Calu3 (cell line): ENCODE measurements at regions not wholly inside any gene's neighbourhood (a gene's known extent, or its start where the extent isn't known, plus 50 kb on each side); places are given as distances from the start of the nearest gene placed in this dataset.

Experiments used
- BruUV-seq: library from RNA; stranded (reverse); fragments of 400-500 nt; replicated peaks from 2 replicates; lab custom pipeline; 2021; lab: Mats Ljungman, UMichigan
- CTCF ChIA-PET: fragments of 300-600 bp; sonication (Branson Sonifier 250); formaldehyde crosslinking; loops from one replicate; lab custom pipeline; 2022; ENCODE audit warnings: antibody characterized with exemption; lab: Charles Lee
- DNase-seq: peaks from one replicate; pipeline ENCODE4 v3.0.0; 2022
- H3K27ac Mint-ChIP-seq: one replicate; pipeline ENCODE4 v1.8.0; 2022; ENCODE audit warnings: mixed read lengths; ENCODE audit not compliant: unreplicated experiment
- H3K27me3 Mint-ChIP-seq: one replicate; pipeline ENCODE4 v1.8.0; 2022; ENCODE audit warnings: mixed read lengths; ENCODE audit not compliant: unreplicated experiment
- H3K36me3 Mint-ChIP-seq: one replicate; pipeline ENCODE4 v1.8.0; 2022; ENCODE audit warnings: mild to moderate bottlenecking, moderate library complexity, mixed read lengths; ENCODE audit not compliant: insufficient read depth, unreplicated experiment
- H3K4me1 Mint-ChIP-seq: one replicate; pipeline ENCODE4 v1.8.0; 2022; ENCODE audit warnings: mild to moderate bottlenecking, low read depth, mixed read lengths; ENCODE audit not compliant: unreplicated experiment
- H3K4me3 Mint-ChIP-seq: one replicate; pipeline ENCODE4 v1.8.0; 2022; ENCODE audit warnings: mild to moderate bottlenecking, low read depth, moderate library complexity, mixed read lengths; ENCODE audit not compliant: unreplicated experiment
- H3K9me3 Mint-ChIP-seq: one replicate; pipeline ENCODE4 v1.8.0; 2022; ENCODE audit warnings: low read depth, mixed read lengths; ENCODE audit not compliant: unreplicated experiment
- CTCF ChIP-seq: fragments of 200-600 bp; IDR thresholded peaks from one replicate; pipeline ENCODE4 v1.8.0; 2022; ENCODE audit warnings: antibody characterized with exemption; ENCODE audit not compliant: unreplicated experiment
- intact Hi-C: fragments of 100-400 bp; cut with micrococcal nuclease; formaldehyde crosslinking; loops from one replicate; pipeline ENCODE4 v1.10.0; 2022; ENCODE audit not compliant: unreplicated experiment

DNA sequence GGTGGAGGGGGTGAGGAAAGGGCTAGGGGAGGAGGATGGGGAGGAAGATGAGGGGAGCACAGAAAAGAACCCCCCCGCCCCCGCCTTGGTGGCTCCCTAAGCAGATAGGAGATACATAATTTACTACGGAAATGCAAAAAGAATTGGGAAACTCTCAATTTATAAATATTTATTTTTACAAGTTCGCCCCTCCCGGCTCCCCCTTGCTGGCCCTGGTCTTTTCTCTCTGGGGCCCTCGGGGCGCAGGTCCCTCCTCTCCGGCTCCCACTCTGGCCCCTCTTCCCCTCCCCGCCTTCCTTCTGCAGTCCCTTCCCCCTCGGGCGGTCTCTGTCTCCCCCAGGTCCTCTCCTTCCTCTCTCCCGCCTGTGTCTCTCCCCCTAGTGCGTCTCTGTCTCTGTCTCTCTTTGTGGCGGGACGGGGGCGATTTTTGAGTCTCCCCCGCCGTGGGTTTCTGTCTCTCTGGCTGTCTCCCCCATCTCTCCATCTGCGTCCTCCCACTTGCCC lies 173.6 kb upstream of the IER5L start:
- H3K9me3 Mint-ChIP-seq = no peaks in the 10 kb centered on the region
- H3K4me3 Mint-ChIP-seq = no peak overlapping the region
- no peak overlapping the region for H3K27ac Mint-ChIP-seq
- CTCF ChIA-PET = no interaction called here
- no peak for TF ChIP-seq CTCF
- no peaks in the 10 kb centered on the region for H3K36me3 Mint-ChIP-seq
- intact Hi-C loops = no loop called here
- H3K4me1 Mint-ChIP-seq = no peaks in the 10 kb centered on the region
- DNase-seq = no peak
- BruUV-seq = no TSS peak
- H3K27me3 Mint-ChIP-seq = no peaks in the 10 kb centered on the region

GRCh38 chr9:129351058-129351641 lies 173.1 kb upstream of the IER5L start:
- TF ChIP-seq CTCF = no peak
- H3K27me3 Mint-ChIP-seq = no peaks in the 10 kb centered on the region
- H3K9me3 Mint-ChIP-seq = no peaks in the 10 kb centered on the region
- intact Hi-C loops = no loop called here
- H3K4me1 Mint-ChIP-seq = no peaks in the 10 kb centered on the region
- H3K27ac Mint-ChIP-seq = no peak overlapping the region
- H3K36me3 Mint-ChIP-seq = no peaks in the 10 kb centered on the region
- CTCF ChIA-PET = no interaction called here
- H3K4me3 Mint-ChIP-seq = no peak overlapping the region
- no peak for DNase-seq
- BruUV-seq = no TSS peak

- Mint-ChIP-seq H3K4me3 (no peak overlapping the region), H3K27me3 (no peaks in the 10 kb centered on the region), H3K36me3 (no peaks in the 10 kb centered on the region), H3K9me3 (no peaks in the 10 kb centered on the region), H3K4me1 (no peaks in the 10 kb centered on the region), H3K27ac (no peak overlapping the region)
- no TSS peak for BruUV-seq
- intact Hi-C loops = no loop called here
- TF ChIP-seq CTCF = no peak
- DNase-seq = no peak
- CTCF ChIA-PET = no interaction called here
Measured at GRCh38 chr9:129350143-129350935, 172.3 kb upstream of the IER5L start.

DNA sequence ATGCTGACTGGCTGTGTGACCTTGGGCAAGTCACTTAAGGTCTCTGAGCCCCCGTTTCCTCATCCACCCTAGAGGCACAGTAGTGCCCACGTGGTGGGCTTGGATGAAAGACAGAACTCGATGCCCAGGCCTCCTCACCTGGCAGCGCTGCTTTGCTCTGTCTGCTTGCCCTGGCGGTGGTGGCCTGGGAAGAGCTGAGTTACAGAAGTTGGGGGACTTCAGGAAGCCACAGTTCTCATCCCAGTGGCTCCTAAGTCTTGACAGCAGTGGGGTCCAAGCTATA lies 171.5 kb upstream of the IER5L start:
- CTCF ChIA-PET = no interaction called here
- no peaks in the 10 kb centered on the region for H3K27me3 Mint-ChIP-seq
- BruUV-seq = no TSS peak
- H3K36me3 Mint-ChIP-seq = no peaks in the 10 kb centered on the region
- no peak overlapping the region for H3K4me3 Mint-ChIP-seq
- H3K27ac Mint-ChIP-seq = no peak overlapping the region
- H3K4me1 Mint-ChIP-seq = no peaks in the 10 kb centered on the region
- no peaks in the 10 kb centered on the region for H3K9me3 Mint-ChIP-seq
- DNase-seq = no peak
- intact Hi-C loops = no loop called here
- no peak for TF ChIP-seq CTCF
